GM12801 (cell line): ENCODE measurements at regions not wholly inside any gene's neighbourhood (a gene's known extent, or its start where the extent isn't known, plus 50 kb on each side); places are given as distances from the start of the nearest gene placed in this dataset.

Experiments used
- TF ChIP-seq, protein P1 (sequence below): IDR thresholded peaks from one replicate; pipeline ENCODE4 v1.5.1; 2011; ENCODE audit warnings: control low read depth; ENCODE audit not compliant: insufficient read length; ENCODE audit errors: extremely low read depth

DNA sequence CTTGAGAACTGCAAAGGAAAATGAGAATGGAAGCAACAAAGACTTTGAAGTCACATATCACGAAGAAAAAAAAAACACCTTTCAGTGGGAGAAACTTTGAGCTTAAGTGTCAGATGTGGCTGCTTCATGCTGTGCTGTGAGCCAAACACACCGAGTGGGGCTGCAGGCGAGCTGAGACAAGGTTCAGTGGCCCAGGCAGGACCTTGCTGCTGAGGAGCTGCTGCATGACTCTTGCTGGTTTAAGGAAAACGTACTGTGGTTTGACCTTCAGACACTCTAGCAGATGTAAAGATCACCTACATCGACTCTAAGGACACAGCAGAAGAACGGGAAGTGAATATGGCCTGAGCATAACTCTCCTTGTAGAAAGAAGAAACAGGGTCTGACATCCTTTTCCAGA lies 118.1 kb upstream of the OR4E1 start:
- TF ChIP-seq, protein P1, sequence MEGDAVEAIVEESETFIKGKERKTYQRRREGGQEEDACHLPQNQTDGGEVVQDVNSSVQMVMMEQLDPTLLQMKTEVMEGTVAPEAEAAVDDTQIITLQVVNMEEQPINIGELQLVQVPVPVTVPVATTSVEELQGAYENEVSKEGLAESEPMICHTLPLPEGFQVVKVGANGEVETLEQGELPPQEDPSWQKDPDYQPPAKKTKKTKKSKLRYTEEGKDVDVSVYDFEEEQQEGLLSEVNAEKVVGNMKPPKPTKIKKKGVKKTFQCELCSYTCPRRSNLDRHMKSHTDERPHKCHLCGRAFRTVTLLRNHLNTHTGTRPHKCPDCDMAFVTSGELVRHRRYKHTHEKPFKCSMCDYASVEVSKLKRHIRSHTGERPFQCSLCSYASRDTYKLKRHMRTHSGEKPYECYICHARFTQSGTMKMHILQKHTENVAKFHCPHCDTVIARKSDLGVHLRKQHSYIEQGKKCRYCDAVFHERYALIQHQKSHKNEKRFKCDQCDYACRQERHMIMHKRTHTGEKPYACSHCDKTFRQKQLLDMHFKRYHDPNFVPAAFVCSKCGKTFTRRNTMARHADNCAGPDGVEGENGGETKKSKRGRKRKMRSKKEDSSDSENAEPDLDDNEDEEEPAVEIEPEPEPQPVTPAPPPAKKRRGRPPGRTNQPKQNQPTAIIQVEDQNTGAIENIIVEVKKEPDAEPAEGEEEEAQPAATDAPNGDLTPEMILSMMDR: no peak

DNA sequence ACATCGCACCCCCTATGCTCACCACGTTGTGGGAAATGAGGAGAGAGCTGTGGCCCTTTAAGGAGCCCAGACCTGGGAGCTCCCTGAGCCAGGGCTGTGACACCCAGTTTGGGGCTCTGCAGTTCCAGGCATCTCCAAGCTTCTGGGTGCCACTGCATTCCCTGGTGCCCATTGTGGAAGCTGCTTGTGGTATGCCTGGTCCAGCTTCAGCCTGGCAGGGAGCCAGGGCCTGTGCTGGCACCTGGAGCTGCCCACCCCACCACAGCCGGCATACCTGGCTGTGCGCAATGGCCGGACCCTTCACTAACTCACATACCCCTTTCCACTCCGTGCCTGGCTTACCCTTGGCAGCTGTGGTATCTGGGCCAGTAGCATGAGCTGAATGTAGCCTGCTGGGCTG lies 107.9 kb upstream of the OR4E1 start:
- TF ChIP-seq, protein P1: no peak

DNA sequence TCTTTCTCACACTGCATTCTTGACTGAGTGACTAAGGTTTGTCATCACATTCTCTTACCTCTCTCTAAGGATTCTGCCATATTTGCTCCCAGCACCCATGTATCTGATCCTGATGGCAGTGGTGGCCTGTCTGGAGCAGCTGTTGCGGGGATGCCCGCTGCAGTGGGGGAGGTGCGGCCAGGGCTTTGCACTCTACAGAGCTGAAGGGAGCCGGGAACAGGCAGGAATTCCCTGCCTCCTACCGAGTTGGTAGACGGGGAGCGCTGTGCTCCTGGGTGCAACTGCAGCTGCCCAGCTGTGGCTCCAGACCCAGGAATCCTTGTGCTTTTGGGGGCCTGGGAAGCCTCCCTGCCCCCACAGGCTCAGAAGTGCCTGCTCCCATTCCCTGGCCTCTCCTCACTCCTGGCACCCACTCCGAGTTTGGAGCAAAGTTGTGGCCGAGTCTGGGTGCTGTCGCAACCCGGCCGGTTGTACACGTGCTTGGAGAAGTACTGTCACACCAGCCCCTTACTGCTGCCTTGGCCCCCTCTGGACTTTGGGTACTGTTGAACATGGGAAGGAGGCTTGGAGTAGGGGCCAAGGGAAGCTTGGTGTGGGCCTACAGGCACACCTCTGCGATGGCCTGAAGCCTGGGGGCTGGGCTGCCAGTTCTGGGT lies 106.9 kb upstream of the OR4E1 start:
- TF ChIP-seq, protein P1: no peak

DNA sequence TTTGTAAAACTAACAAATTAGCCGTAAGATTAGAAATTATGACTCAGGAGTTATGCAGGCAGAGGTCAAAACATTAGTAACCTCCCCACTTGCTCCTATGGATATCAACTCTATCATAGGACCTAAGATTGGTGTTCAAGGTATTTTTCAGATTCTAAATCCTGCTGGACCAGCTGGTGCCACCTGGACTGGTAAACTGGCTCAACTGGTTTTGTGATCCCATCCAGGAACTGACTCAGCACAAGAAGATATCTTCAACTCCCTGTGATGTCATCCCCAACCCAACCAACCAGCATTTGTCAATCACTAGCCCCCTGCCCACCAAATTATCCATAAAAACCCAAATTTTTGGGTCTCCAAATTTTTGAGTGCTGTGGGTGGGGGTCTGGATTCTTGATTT lies 98.1 kb upstream of the OR4E1 start:
- TF ChIP-seq, protein P1: no peak

DNA sequence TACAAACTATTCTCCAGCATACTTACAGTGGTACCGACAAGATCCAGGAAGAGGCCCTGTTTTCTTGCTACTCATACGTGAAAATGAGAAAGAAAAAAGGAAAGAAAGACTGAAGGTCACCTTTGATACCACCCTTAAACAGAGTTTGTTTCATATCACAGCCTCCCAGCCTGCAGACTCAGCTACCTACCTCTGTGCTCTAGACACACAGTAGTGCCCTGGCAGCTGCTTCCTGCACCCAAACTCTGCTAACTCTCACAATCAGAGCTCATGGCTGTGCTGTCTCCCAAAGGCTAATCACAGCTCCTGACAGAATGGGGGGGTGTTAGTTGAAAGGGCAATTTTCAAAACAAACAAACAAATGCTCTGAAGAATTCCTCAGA lies 95.2 kb upstream of the OR4E1 start:
- TF ChIP-seq, protein P1: no peak

DNA sequence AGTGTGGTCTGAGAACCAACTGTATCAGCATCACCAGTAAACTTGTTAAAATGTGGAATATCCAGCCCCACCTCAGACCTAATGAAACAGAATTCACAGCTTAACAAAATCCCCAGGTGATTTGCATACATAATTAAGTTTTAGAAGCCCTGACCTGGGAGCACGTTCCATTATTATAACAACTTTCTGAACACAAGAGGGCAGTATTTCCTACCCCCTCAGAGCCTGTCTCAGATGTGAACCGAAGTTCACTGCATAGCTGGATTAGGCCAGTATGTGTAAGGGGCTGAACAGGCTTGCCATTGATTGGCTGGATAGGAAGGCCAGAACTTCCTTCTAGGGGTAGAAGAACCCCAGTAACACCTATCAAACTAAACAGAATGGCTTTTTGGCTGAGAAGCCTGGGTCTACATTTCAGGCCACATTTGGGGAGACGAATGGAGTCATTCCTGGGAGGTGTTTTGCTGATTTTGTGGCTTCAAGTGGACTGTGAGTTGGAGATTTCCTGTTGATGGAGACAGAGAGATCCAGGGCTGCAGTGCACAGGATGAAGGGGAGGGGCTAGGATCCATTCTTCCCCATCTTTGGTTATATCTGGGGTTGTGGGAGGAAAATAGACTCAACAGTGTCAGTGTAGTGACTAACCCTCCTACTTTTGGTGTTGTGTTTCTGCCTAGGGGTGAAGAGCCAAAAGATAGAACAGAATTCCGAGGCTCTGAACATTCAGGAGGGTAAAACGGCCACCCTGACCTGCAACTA lies 94.7 kb upstream of the OR4E1 start:
- TF ChIP-seq, protein P1: no peak

DNA sequence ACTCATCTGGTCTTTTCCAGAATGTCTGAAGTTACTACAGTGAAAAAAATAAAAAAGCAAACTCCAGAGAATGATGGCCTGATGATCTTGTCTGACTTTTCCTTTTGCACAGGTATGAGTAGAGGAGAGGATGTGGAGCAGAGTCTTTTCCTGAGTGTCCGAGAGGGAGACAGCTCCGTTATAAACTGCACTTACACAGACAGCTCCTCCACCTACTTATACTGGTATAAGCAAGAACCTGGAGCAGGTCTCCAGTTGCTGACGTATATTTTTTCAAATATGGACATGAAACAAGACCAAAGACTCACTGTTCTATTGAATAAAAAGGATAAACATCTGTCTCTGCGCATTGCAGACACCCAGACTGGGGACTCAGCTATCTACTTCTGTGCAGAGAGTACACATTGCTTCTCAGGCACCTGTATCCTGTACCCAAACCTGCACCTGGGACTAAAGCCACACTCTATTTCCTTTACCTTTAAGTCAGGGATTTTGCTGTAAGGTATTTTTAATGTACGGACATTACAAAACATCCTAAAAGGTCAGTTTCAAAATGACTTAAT lies 75.8 kb upstream of the OR4E1 start:
- TF ChIP-seq, protein P1: no peak
